Breast epithelium (tissue), 4 donors: ENCODE measurements at regions not wholly inside any gene's neighbourhood (a gene's known extent, or its start where the extent isn't known, plus 50 kb on each side); places are given as distances from the start of the nearest gene placed in this dataset.

Source experiments
- DNase-seq, 2 donors: peaks; one replicate each; pipeline ENCODE4 v3.0.0-alpha.2; 2019; ENCODE audit warnings: low spot score in 2 of 2
- H3K27ac ChIP-seq, 2 donors: fragments of 200-600 bp; sonication (generic) in 1 of 2; one replicate each; pipeline ENCODE4 v1.5.1; 2016 to 2019; ENCODE audit warnings: mild to moderate bottlenecking in 1 of 2
- H3K27me3 ChIP-seq, 2 donors: fragments of 200-600 bp; sonication (generic) in 1 of 2; one replicate each; pipeline versions ENCODE4 v1.5.1 to v1.6.0; 2017 to 2019; ENCODE audit warnings: control low read depth in 1 of 2, mild to moderate bottlenecking in 1 of 2
- H3K36me3 ChIP-seq: fragments of 200-600 bp; one replicate; pipeline ENCODE4 v1.5.1; 2019
- H3K4me1 ChIP-seq, 2 donors: fragments of 200-600 bp; sonication (generic); one replicate each; pipeline ENCODE4 v1.5.1; 2016 to 2019; ENCODE audit warnings: control low read depth in 1 of 2
- H3K4me3 ChIP-seq, 3 donors: fragments of 200-600 bp; sonication (generic); 1 replicate in 2 of 3; 2 replicates in 1 of 3; pipeline ENCODE4 v1.5.1; 2016 to 2019; ENCODE audit warnings: mild to moderate bottlenecking in 3 of 3, moderate library complexity in 2 of 3
- H3K9me3 ChIP-seq, 2 donors: fragments of 200-600 bp; sonication (generic) in 1 of 2; one replicate each; pipeline ENCODE4 v1.5.1; 2016 to 2019; ENCODE audit warnings: control low read depth in 1 of 2
- CTCF ChIP-seq, 3 donors: fragments of 450-650 bp; IDR thresholded peaks; one replicate each; pipeline ENCODE4 v1.5.1; 2016 to 2017; ENCODE audit warnings: antibody characterized with exemption in 3 of 3, mild to moderate bottlenecking in 3 of 3, moderate library complexity in 3 of 3
- POLR2A ChIP-seq: fragments of 450-650 bp; IDR thresholded peaks from one replicate; pipeline ENCODE4 v1.6.1; 2016; ENCODE audit warnings: antibody characterized with exemption, mild to moderate bottlenecking, moderate library complexity
- POLR2AphosphoS5 ChIP-seq, 3 donors: sonication (generic); formaldehyde crosslinking; IDR thresholded peaks; one replicate each; pipeline ENCODE4 v1.6.1; 2017; ENCODE audit warnings: antibody characterized with exemption in 3 of 3
- intact Hi-C: fragments of 100-400 bp; cut with DNase I; formaldehyde crosslinking; loops from one replicate; pipeline ENCODE4 v1.15.1; 2023; ENCODE audit warnings: low total_unique reads

GRCh38 chr6:102995491-102995890, 1602.0 kb downstream of the GRIK2 start:
- intact Hi-C loops, result loop anchor here (10.0 kb wide), 1 partner anchor 1111 kb away; no protein-coding TSS in a partner anchor
- H3K27me3 ChIP-seq, result no peaks in the 10 kb centered on the region
- no peak overlapping the region for H3K4me3 ChIP-seq
- no peak for DNase-seq
- TF ChIP-seq POLR2AphosphoS5 (IDR thresholded peaks at IDR 0.05), result no peak
- TF ChIP-seq CTCF (IDR thresholded peaks at IDR 0.05), result no peak
- TF ChIP-seq POLR2A, result no peak
- H3K4me1 ChIP-seq, result no peaks in the 10 kb centered on the region
- H3K9me3 ChIP-seq, result no peaks in the 10 kb centered on the region
- no peak overlapping the region for H3K27ac ChIP-seq
- H3K36me3 ChIP-seq, result peaks cover 6% of the 10 kb centered on the region

- TF ChIP-seq CTCF (IDR thresholded peaks at IDR 0.05), result no peak
- TF ChIP-seq POLR2AphosphoS5 (IDR thresholded peaks at IDR 0.05), result no peak
- no peak for TF ChIP-seq POLR2A
- H3K4me3 ChIP-seq, result no peak overlapping the region
- no peaks in the 10 kb centered on the region for H3K9me3 ChIP-seq
- no peak overlapping the region for H3K27ac ChIP-seq
- no peak for DNase-seq
- intact Hi-C loops, result loop anchor here (10.0 kb wide), 1 partner anchor 1110 kb away; no protein-coding TSS in a partner anchor
- H3K4me1 ChIP-seq, result no peaks in the 10 kb centered on the region
- H3K36me3 ChIP-seq, result peaks cover 6% of the 10 kb centered on the region
- no peaks in the 10 kb centered on the region for H3K27me3 ChIP-seq
Measured at GRCh38 chr6:102994866-102995265, 1601.4 kb downstream of the GRIK2 start.

- Histone ChIP-seq H3K9me3 (no peaks in the 10 kb centered on the region), H3K36me3 (no peaks in the 10 kb centered on the region), H3K4me3 (no peak overlapping the region), H3K27me3 (no peaks in the 10 kb centered on the region), H3K27ac (no peak overlapping the region), H3K4me1 (no peaks in the 10 kb centered on the region)
- intact Hi-C loops, result no loop called here
- no peak for DNase-seq
- TF ChIP-seq CTCF (IDR thresholded peaks at IDR 0.05) (no peak), POLR2AphosphoS5 (IDR thresholded peaks at IDR 0.05) (no peak), POLR2A (no peak)
Measured at GRCh38 chr6:102986086-102986485, 1592.6 kb downstream of the GRIK2 start.

- TF ChIP-seq POLR2A, result no peak
- no peak for TF ChIP-seq CTCF (IDR thresholded peaks at IDR 0.05)
- TF ChIP-seq POLR2AphosphoS5 (IDR thresholded peaks at IDR 0.05), result no peak
- Histone ChIP-seq H3K4me1 (no peaks in the 10 kb centered on the region), H3K27ac (no peak overlapping the region), H3K36me3 (no peaks in the 10 kb centered on the region), H3K9me3 (no peaks in the 10 kb centered on the region), H3K27me3 (no peaks in the 10 kb centered on the region), H3K4me3 (no peak overlapping the region)
- intact Hi-C loops, result no loop called here
- no peak for DNase-seq
Measured at GRCh38 chr6:102984357-102984756, 1590.8 kb downstream of the GRIK2 start.

- no peak for DNase-seq
- H3K27ac ChIP-seq, result no peak overlapping the region
- H3K4me1 ChIP-seq, result no peaks in the 10 kb centered on the region
- no peak overlapping the region for H3K4me3 ChIP-seq
- TF ChIP-seq POLR2A (no peak), POLR2AphosphoS5 (IDR thresholded peaks at IDR 0.05) (no peak), CTCF (IDR thresholded peaks at IDR 0.05) (no peak)
- H3K9me3 ChIP-seq, result no peaks in the 10 kb centered on the region
- no peaks in the 10 kb centered on the region for H3K27me3 ChIP-seq
- no peaks in the 10 kb centered on the region for H3K36me3 ChIP-seq
- intact Hi-C loops, result no loop called here
Measured at GRCh38 chr6:102981490-102982015, 1588.0 kb downstream of the GRIK2 start.
